ENCODE measurements at regions not wholly inside any gene's neighbourhood (a gene's known extent, or its start where the extent isn't known, plus 50 kb on each side); places are given as distances from the start of the nearest gene placed in this dataset.

DNA sequence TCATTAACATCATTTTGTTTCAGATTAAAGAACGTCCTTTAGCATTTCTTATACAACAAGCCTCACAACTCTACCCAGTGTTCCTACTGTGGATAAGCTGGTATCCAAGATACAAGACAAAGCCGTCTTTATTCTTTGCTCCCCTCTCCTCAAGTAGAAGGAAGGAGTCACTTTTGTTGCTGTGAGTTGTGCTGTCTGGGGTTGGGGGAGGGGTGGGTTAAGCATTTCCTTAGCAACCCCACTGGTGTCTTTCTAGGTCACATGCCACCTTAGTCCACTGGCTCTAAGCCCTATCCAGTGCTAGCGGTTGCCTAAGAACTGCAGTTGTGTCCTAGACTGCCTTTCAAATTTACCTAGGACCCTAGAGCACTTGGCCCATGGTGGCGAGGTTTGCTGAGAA is 155.6 kb upstream of the PIEZO2 start:
- no peak for TF ChIP-seq POLR2A (IDR thresholded peaks at IDR 0.05)
- TF ChIP-seq, protein P1, sequence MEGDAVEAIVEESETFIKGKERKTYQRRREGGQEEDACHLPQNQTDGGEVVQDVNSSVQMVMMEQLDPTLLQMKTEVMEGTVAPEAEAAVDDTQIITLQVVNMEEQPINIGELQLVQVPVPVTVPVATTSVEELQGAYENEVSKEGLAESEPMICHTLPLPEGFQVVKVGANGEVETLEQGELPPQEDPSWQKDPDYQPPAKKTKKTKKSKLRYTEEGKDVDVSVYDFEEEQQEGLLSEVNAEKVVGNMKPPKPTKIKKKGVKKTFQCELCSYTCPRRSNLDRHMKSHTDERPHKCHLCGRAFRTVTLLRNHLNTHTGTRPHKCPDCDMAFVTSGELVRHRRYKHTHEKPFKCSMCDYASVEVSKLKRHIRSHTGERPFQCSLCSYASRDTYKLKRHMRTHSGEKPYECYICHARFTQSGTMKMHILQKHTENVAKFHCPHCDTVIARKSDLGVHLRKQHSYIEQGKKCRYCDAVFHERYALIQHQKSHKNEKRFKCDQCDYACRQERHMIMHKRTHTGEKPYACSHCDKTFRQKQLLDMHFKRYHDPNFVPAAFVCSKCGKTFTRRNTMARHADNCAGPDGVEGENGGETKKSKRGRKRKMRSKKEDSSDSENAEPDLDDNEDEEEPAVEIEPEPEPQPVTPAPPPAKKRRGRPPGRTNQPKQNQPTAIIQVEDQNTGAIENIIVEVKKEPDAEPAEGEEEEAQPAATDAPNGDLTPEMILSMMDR (IDR thresholded peaks at IDR 0.05) = no peak

All from thyroid gland (tissue), 4 donors.